ENCODE measurements at regions not wholly inside any gene's neighbourhood (a gene's known extent, or its start where the extent isn't known, plus 50 kb on each side); places are given as distances from the start of the nearest gene placed in this dataset.
"Not testable (repeated sequence)": the region's sequence is repeated elsewhere in the genome, so short reads cannot be mapped to it uniquely, and the experiment has no call there.

DNA sequence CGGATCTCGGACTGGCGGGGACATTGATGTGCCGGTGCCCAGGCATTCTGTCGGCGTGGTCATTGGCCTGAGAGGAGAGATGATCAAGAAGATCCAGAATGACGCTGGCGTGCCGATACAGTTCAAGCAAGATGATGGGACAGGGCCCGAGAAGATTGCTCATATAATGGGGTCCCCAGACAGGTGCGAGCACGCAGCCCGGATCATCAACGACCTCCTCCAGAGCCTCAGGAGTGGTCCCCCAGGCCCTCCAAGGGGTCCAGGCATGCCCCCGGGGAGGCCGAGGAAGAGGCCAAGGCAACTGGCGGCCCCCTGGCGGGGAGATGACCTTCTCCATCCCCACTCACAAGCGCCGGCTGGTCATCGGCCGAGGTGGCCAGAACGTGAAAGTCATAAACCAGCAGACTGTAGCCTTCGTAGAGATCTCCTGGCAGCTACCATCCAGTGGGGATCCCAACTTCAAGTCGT lies 106.5 kb upstream of the MTAP start:
- no peak for ATAC-seq
- no peaks in the 10 kb centered on the region for H3K27me3 Mint-ChIP-seq (ENCODE audit: low read depth)
- no peaks in the 10 kb centered on the region for H3K36me3 Mint-ChIP-seq (ENCODE audit: insufficient read depth)
- H3K4me1 Mint-ChIP-seq (ENCODE audit: low read depth) = no peaks in the 10 kb centered on the region
- no peak overlapping the region for H3K4me3 Mint-ChIP-seq
- H3K9me3 Mint-ChIP-seq = no peaks in the 10 kb centered on the region
- DNase-seq = no peak

DNA sequence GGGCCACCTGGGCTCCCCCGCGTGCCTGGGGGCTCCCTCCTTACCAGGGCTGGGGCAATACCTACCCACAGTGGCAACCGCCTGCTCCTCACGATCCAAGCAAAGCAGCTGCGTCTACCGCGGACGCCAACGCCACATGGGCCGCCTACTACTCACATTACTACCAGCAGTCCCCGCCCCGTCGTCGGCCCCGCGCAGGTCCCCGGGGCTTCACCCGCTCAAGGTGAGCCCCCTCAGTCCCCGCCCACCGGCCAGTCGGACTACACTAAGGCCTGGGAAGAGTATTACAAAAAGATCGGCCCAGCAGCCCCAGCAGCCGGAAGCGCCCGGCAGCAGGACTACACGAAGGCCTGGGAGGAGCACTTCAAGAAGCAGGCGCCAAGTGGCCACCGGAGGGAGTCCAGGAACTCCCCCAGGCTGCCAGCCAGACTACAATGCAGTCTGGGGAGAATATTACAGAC lies 106.0 kb upstream of the MTAP start:
- no peak for DNase-seq
- Mint-ChIP-seq H3K4me3 (no peak overlapping the region), H3K4me1 (ENCODE audit: low read depth) (no peaks in the 10 kb centered on the region), H3K27me3 (ENCODE audit: low read depth) (no peaks in the 10 kb centered on the region), H3K9me3 (no peaks in the 10 kb centered on the region), H3K36me3 (ENCODE audit: insufficient read depth) (no peaks in the 10 kb centered on the region)
- no peak for ATAC-seq

DNA sequence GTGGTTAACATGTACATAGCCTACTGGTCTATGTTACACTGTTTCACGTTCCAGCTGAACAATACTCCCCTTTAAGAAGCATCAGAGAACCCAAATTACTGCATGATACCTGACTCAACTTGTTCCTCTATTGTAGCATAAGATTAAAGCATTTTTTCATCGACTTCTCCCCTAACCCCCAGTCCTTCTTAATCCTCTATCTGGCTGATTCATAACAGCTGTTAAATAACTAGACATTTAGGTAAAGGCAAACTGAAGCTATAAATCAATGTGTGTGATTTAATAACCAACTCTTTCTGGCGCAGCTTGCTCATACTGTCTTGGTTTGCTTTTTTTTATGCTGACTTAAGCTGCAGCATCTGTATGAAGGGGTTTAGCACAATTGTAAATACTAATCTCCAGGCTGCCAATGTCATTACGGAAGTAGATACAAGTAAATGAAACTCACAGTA lies 94.2 kb upstream of the MTAP start:
- ATAC-seq = no peak
- Mint-ChIP-seq H3K27me3 (ENCODE audit: low read depth) (peaks cover 8% of the 10 kb centered on the region), H3K9me3 (no peaks in the 10 kb centered on the region), H3K4me3 (no peak overlapping the region), H3K36me3 (ENCODE audit: insufficient read depth) (no peaks in the 10 kb centered on the region), H3K4me1 (ENCODE audit: low read depth) (peaks cover 12% of the 10 kb centered on the region)
- DNase-seq = no peak

DNA sequence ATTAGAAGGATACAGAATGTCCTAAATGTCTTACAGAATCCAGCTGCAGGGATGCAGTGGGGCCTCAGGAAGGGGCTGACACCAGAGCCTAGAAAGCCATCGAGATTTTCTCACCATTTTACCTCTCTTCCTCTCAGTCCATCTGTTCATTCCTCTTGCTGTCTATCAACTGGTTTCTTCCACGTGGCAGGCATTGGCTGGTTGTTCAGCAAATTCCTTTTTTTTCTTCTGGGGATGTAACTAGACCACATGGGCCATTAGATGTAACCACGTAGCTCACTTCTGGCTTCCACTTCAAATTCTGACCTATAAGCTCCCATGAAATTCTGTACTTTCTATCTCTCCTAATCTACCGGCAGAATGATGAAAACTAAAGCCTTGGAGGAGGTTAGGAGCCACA lies 93.6 kb upstream of the MTAP start:
- no peak for DNase-seq
- no peak for ATAC-seq
- Mint-ChIP-seq H3K4me1 (ENCODE audit: low read depth) (peaks cover 12% of the 10 kb centered on the region), H3K4me3 (no peak overlapping the region), H3K27me3 (ENCODE audit: low read depth) (peaks cover 8% of the 10 kb centered on the region), H3K9me3 (no peaks in the 10 kb centered on the region), H3K36me3 (ENCODE audit: insufficient read depth) (no peaks in the 10 kb centered on the region)

DNA sequence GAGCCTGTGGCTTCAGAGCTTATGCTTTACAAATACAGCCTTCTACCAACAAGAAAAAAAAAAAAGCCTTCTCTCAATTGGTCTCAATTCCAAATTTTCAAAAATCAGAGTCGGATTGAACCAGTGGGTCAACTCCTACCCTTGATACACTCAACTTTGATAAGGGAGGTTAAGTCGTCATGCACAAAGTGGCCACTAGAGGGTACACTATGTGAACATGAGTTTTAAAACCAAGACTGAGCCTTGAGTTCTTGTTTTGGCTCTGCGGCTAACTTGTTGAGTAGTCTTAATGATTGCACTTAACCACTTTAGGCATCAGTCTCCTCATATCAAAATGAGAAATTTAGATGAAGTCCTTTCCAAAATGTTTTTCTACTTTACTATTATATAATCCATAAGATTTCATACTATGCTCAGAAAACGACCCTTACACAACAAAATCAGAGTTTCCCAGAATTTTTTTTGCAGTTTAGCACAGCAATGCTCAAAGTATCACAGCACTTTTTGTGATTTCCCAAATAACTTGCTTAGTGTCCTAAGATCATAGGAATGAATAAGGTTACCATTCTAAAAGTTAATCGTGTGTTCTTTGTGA lies 92.9 kb upstream of the MTAP start:
- H3K36me3 Mint-ChIP-seq (ENCODE audit: insufficient read depth) = no peaks in the 10 kb centered on the region
- peaks cover 12% of the 10 kb centered on the region for H3K4me1 Mint-ChIP-seq (ENCODE audit: low read depth)
- H3K27me3 Mint-ChIP-seq (ENCODE audit: low read depth) = peaks cover 8% of the 10 kb centered on the region

DNA sequence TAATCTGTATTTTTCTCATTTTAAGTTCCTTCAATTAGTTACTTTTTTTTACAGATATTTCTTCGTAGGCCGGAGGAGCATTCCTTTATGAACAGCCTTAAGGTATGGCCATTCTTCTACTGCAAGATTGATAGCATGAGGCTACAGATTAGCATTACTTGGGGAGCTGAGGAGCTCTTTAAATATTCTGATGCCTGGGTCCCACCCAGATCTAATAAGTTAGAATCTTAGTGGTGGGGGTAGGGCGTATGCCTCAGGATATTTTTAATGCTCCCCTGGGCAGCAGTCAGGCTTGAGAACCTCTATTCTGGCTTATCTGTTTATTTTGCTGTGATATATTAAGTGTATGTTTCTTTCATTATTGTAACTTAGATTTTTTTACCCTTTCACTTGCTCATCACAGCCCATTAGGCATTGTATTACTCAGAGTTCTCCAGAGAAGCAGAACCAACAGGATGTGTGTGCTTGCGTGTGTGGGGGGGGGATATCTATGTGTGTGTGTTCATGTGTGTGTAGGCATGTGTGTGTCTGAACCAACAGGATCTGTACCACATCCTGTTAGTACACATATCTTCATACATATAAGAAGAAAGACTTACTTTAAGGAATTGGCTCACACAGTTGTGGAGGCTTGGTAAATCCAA lies 91.8 kb upstream of the MTAP start:
- ATAC-seq = peak; percentile 68 to 71
- Mint-ChIP-seq H3K4me1 (ENCODE audit: low read depth) (peaks cover 12% of the 10 kb centered on the region), H3K27me3 (ENCODE audit: low read depth) (peaks cover 8% of the 10 kb centered on the region), H3K9me3 (no peaks in the 10 kb centered on the region), H3K36me3 (ENCODE audit: insufficient read depth) (no peaks in the 10 kb centered on the region), H3K4me3 (no peak overlapping the region)
- no peak for DNase-seq

More for the DNA sequence above, 92.9 kb upstream of the MTAP start:
- DNase-seq = peak; percentile 67
- peak in 1 of 2 donors; percentile 57 for ATAC-seq
- Mint-ChIP-seq H3K9me3 (no peaks in the 10 kb centered on the region), H3K4me3 (no peak overlapping the region)

DNA sequence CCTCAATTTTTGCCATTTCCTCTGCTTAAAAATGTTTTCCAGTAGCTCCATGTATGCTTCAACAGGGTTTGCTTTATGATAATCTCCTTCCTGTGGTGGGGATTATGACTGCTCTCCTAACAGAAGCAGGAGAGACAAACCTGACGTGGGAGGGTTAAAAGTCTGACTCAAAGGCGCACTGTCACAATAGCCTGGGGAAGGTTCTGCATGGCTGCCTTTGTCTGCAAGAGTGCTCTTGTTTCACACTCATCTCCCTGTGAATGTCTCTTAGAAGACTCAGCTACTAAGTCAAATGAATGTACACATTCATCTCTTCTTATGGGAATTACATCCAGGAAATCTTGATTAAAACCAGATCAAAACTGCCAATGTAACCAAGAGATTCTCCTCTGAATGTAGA lies 90.9 kb upstream of the MTAP start:
- no peaks in the 10 kb centered on the region for H3K9me3 Mint-ChIP-seq
- H3K36me3 Mint-ChIP-seq (ENCODE audit: insufficient read depth) = no peaks in the 10 kb centered on the region
- peaks cover 12% of the 10 kb centered on the region for H3K4me1 Mint-ChIP-seq (ENCODE audit: low read depth)
- no peak overlapping the region for H3K4me3 Mint-ChIP-seq
- DNase-seq (no peak), ATAC-seq (peak; percentile 58 to 66)
- peaks cover 8% of the 10 kb centered on the region for H3K27me3 Mint-ChIP-seq (ENCODE audit: low read depth)

DNA sequence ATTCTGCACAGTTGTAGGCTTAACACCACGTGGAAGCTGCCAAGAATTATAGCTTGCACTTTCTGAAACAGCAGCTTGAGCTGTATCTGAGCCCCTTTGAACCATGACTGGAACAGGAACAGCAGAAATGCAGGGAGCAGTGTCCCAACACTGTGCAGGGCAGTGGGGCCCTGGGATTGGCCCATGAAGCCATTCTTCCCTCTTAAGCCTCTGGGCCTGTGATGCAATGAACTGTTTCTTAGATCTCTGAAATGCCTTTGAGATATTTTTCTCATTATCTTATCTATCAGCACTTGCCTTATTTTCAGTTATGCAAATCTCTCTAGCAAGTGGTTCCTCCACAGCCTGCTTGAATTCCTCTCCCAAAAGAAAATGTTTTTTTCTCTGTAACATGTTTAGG lies 87.0 kb upstream of the MTAP start:
- Mint-ChIP-seq H3K4me1 (ENCODE audit: low read depth) (peaks cover 11% of the 10 kb centered on the region), H3K9me3 (no peaks in the 10 kb centered on the region), H3K4me3 (no peak overlapping the region), H3K27me3 (ENCODE audit: low read depth) (peaks cover 9% of the 10 kb centered on the region), H3K36me3 (ENCODE audit: insufficient read depth) (no peaks in the 10 kb centered on the region)
- DNase-seq = no peak
- no peak for ATAC-seq

DNA sequence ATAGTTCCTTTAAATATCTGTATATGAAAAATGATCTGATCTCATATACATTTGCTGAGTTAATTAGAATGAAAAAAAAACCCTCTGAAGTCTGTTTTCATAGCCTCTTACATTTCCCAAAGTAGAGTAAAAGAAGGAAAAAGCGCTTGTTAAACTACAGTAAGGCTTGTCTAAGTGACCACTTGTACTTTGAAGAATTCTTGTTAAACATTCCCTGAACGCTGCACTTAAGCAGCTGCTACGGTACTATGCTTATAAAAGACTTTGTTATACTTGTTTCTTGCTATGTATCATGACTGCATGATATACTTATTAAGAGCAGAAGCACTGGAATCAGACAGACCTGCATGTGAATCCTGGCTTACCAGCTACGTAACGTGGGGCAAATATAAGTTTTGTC lies 81.7 kb upstream of the MTAP start:
- H3K27me3 Mint-ChIP-seq (ENCODE audit: low read depth) = peaks cover 23% of the 10 kb centered on the region
- H3K9me3 Mint-ChIP-seq = no peaks in the 10 kb centered on the region
- H3K4me1 Mint-ChIP-seq (ENCODE audit: low read depth) = no peaks in the 10 kb centered on the region
- DNase-seq = no peak
- ATAC-seq = no peak
- no peaks in the 10 kb centered on the region for H3K36me3 Mint-ChIP-seq (ENCODE audit: insufficient read depth)
- H3K4me3 Mint-ChIP-seq = no peak overlapping the region

DNA sequence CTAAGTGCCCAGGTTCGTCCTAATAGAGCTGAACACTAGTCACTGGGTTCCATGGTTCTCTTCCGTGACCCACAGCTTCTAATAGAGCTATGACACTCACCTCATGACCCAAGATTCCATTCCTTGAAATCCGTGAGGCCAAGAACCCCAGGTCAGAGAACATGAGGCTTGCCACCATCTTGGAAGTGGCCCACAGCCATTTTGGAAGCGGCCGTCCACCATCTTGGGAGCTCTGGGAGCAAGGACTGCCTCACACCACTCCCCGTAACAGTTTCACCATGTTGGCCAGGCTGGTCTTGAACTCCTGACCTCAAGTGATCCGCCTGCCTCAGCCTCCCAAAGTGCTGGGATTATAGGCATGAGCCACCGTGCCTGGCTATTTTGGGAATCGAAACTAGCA lies 75.0 kb upstream of the MTAP start:
- not testable (repeated sequence) for H3K36me3 Mint-ChIP-seq (ENCODE audit: insufficient read depth); ATAC-seq; H3K9me3 Mint-ChIP-seq; H3K4me1 Mint-ChIP-seq (ENCODE audit: low read depth); DNase-seq; H3K4me3 Mint-ChIP-seq
- peaks cover 15% of the 10 kb centered on the region for H3K27me3 Mint-ChIP-seq (ENCODE audit: low read depth)

DNA sequence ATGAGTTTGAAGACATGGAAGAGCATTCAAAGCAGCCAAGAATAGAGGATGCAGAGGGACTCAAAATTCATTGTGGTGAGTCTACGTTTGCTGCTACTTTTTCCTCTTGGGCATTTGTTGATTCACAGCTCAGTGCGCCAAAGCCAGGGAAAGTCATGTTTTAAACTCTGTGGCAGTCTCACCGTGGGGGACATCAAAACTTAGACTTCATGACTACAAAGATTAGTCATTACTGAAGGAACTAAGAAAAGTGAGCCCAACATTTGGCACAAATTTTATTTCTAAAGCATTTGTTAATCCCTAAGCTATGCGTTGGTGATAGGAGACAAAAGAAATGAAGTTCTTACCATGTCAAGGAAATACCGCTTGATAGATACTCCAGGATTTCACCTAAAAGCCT lies 73.7 kb upstream of the MTAP start:
- H3K27me3 Mint-ChIP-seq (ENCODE audit: low read depth) = peaks cover 15% of the 10 kb centered on the region
- DNase-seq (no peak), ATAC-seq (no peak)
- H3K4me1 Mint-ChIP-seq (ENCODE audit: low read depth) = no peaks in the 10 kb centered on the region
- H3K36me3 Mint-ChIP-seq (ENCODE audit: insufficient read depth) = no peaks in the 10 kb centered on the region
- H3K4me3 Mint-ChIP-seq = no peak overlapping the region
- H3K9me3 Mint-ChIP-seq = no peaks in the 10 kb centered on the region

DNA sequence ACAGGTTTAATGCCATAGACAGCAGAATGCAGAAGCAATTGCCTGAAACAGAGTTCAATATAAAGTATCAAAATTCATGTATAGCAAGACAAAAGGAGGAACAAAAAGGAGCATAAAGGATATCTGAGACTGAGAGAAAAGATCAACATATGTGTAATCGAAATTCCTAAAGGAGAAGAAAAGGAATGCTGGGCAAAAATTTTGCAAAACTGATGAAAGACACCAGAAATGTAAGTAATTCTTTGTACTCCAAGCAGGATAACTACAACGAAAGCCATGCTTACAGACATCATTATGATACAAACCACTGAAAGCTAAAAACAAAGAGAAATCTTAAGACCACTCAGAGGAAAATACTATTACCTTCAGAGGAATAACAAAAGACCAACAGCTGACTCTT lies 72.8 kb upstream of the MTAP start:
- ATAC-seq (no peak), DNase-seq (no peak)
- Mint-ChIP-seq H3K27me3 (ENCODE audit: low read depth) (peaks cover 12% of the 10 kb centered on the region), H3K36me3 (ENCODE audit: insufficient read depth) (no peaks in the 10 kb centered on the region), H3K9me3 (no peaks in the 10 kb centered on the region), H3K4me3 (no peak overlapping the region), H3K4me1 (ENCODE audit: low read depth) (no peaks in the 10 kb centered on the region)

DNA sequence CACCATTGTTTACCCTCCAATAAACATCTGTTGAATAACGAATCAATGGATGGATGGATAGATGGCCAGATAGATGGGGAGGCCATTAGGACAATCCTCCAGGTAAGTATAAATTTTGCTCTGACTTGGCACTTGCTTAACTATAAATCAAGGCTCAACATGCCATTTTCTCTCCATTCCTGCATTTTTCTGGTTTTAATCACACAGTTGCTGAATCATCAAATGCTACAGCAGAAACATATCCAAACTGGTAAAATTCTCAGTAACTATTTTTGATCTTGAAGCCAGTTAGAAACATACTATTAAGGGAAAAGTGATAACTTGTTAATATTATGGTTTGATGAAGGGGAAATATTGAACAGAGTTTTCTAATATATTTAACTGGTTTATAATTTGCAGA lies 71.5 kb upstream of the MTAP start:
- no peaks in the 10 kb centered on the region for H3K36me3 Mint-ChIP-seq (ENCODE audit: insufficient read depth)
- ATAC-seq (no peak), DNase-seq (no peak)

DNA sequence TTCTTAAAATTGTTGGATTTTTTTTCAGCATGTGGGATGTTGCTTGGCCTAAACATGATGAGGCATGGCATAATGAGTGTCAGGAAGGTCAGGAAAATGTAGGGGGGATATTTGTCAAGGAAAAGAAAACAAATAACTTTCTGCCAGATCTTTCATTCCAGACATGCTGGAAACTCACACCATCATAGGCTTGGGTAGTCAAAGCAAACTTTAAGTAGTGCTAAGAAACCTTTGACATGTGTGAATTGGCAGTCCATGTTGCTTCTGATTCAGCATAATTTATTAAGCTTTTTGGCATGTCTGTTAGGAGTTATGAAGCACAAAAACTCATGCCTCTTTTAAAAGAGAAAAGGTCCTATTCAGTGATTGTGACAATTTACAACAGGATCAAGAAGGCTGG lies 61.3 kb upstream of the MTAP start:
- Mint-ChIP-seq H3K36me3 (ENCODE audit: insufficient read depth) (no peaks in the 10 kb centered on the region), H3K27me3 (ENCODE audit: low read depth) (peaks cover 9% of the 10 kb centered on the region), H3K9me3 (no peaks in the 10 kb centered on the region), H3K4me3 (no peak overlapping the region), H3K4me1 (ENCODE audit: low read depth) (no peaks in the 10 kb centered on the region)
- ATAC-seq (no peak), DNase-seq (no peak)

More for the DNA sequence above, 71.5 kb upstream of the MTAP start:
- peaks cover 3% of the 10 kb centered on the region for H3K27me3 Mint-ChIP-seq (ENCODE audit: low read depth)
- H3K9me3 Mint-ChIP-seq = no peaks in the 10 kb centered on the region
- H3K4me3 Mint-ChIP-seq = no peak overlapping the region
- H3K4me1 Mint-ChIP-seq (ENCODE audit: low read depth) = no peaks in the 10 kb centered on the region

DNA sequence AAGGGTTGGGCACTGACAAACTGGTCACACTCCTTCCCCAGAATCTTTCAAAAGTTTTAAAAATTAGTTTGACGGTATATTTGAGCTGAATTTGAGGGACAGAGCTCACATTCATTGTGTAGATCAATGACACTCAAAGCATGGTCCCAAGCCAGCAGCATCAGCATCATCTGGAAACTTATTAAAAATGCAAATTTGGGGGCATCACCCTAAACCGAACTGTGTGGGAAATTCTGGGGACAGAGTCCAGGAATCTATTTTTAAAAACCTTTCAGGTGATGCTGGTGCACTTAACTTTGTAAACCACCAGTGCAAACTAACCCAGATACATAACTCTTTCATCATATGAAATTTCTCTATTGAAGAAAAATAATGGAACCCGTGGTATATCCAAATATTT lies 58.1 kb upstream of the MTAP start:
- no peak for DNase-seq
- peaks cover 9% of the 10 kb centered on the region for H3K27me3 Mint-ChIP-seq (ENCODE audit: low read depth)
- H3K36me3 Mint-ChIP-seq (ENCODE audit: insufficient read depth) = no peaks in the 10 kb centered on the region
- no peaks in the 10 kb centered on the region for H3K9me3 Mint-ChIP-seq
- no peaks in the 10 kb centered on the region for H3K4me1 Mint-ChIP-seq (ENCODE audit: low read depth)
- no peak overlapping the region for H3K4me3 Mint-ChIP-seq
- ATAC-seq = no peak
